H1 (cell line): ENCODE measurements at regions not wholly inside any gene's neighbourhood (a gene's known extent, or its start where the extent isn't known, plus 50 kb on each side); places are given as distances from the start of the nearest gene placed in this dataset.
A peak's percentile ranks its signal among the peaks of the same experiment; 100 is the strongest.

Source experiments
- CTCF ChIA-PET: fragments of 300-600 bp; sonication (Branson Sonifier 250); formaldehyde crosslinking; loops from one replicate; lab custom pipeline; 2021; ENCODE audit not compliant: partially characterized antibody; lab: Charles Lee
- POLR2A ChIA-PET: fragments of 300-600 bp; sonication (Branson Sonifier 250); formaldehyde crosslinking; loops from one replicate; lab custom pipeline; 2021; ENCODE audit warnings: inconsistent platforms; ENCODE audit not compliant: partially characterized antibody; lab: Charles Lee
- DNase-seq, 2 experiments: peaks; one replicate each; pipeline versions ENCODE4 v3.0.0 to v3.0.0-alpha.2; 2010 to 2022; ENCODE audit warnings: low spot score in 2 of 2, low read depth in 1 of 2, mixed read lengths in 1 of 2
- FAIRE-seq: peaks from 2 replicates; lab custom pipeline; 2011; peaks lifted over from hg19 to GRCh38; lab: Jason Lieb, UNC
- H2AFZ ChIP-seq: 2 replicates; pipeline ENCODE4 v1.8.1; 2012; ENCODE audit warnings: low read length, inconsistent platforms
- H2AK5ac ChIP-seq: 2 replicates; pipeline ENCODE4 v1.6.1; 2013; ENCODE audit warnings: low read depth, low read length
- H2BK120ac ChIP-seq: replicated peaks from 2 replicates; pipeline ENCODE3; 2013; ENCODE audit warnings: low read depth, low read length, inconsistent platforms
- H2BK12ac ChIP-seq: 2 replicates; pipeline ENCODE4 v1.6.1; 2013; ENCODE audit warnings: low read depth, low read length
- H2BK15ac ChIP-seq: 2 replicates; pipeline ENCODE4 v1.6.1; 2013; ENCODE audit warnings: low read length
- H2BK20ac ChIP-seq: 2 replicates; pipeline ENCODE4 v1.6.1; 2013; ENCODE audit warnings: low read length
- H2BK5ac ChIP-seq: 2 replicates; pipeline ENCODE4 v1.6.1; 2013; ENCODE audit warnings: low read depth, low read length
- H3K14ac ChIP-seq: 2 replicates; pipeline ENCODE4 v1.6.1; 2013; ENCODE audit warnings: inconsistent platforms; ENCODE audit not compliant: insufficient read length
- H3K18ac ChIP-seq: 2 replicates; pipeline ENCODE4 v1.6.1; 2013; ENCODE audit warnings: low read length; ENCODE audit errors: extremely low read depth
- H3K23ac ChIP-seq: 2 replicates; pipeline ENCODE4 v1.6.1; 2013; ENCODE audit warnings: inconsistent platforms; ENCODE audit not compliant: insufficient read length
- H3K23me2 ChIP-seq: 2 replicates; pipeline ENCODE4 v1.6.1; 2013; ENCODE audit warnings: low read depth, low read length
- H3K27ac ChIP-seq: 2 replicates; pipeline ENCODE4 v1.6.1; 2011; ENCODE audit warnings: low read depth, low read length, inconsistent platforms
- H3K27me3 ChIP-seq, 4 experiments: replicated peaks in 1 of 4; 1 replicate in 1 of 4; 2 replicates in 3 of 4; pipeline versions ENCODE4 v1.6.1 to v1.8.1; 2011 to 2013; ENCODE audit warnings: low read length in 3 of 4, mild to moderate bottlenecking in 3 of 4, inconsistent platforms in 2 of 4, mixed read lengths in 2 of 4, moderate library complexity in 1 of 4; ENCODE audit not compliant: control insufficient read depth in 3 of 4, insufficient read depth in 3 of 4; ENCODE audit errors: extremely low read depth in 1 of 4
- H3K36me3 ChIP-seq, 4 experiments: 2 replicates each; pipeline versions ENCODE4 v1.6.1 to v1.8.1; 2011 to 2013; ENCODE audit warnings: mild to moderate bottlenecking in 4 of 4, low read length in 3 of 4, moderate library complexity in 2 of 4, control low read depth in 1 of 4, inconsistent platforms in 1 of 4; ENCODE audit not compliant: insufficient read depth in 4 of 4, control insufficient read depth in 2 of 4
- H3K4ac ChIP-seq: replicated peaks from 2 replicates; pipeline ENCODE3; 2013; ENCODE audit warnings: low read length, low read depth, mixed read lengths, inconsistent platforms; ENCODE audit not compliant: insufficient read length
- H3K4me1 ChIP-seq, 4 experiments: replicated peaks in 1 of 4; 1 replicate in 1 of 4; 2 replicates in 3 of 4; pipeline versions ENCODE4 v1.6.1 to v1.8.1; 2011 to 2013; ENCODE audit warnings: low read length in 3 of 4, inconsistent platforms in 2 of 4, mixed read lengths in 1 of 4; ENCODE audit not compliant: insufficient read depth in 4 of 4, control insufficient read depth in 3 of 4
- H3K4me2 ChIP-seq, 2 experiments: 2 replicates each; pipeline versions ENCODE4 v1.6.1 to v1.8.1; 2011 to 2013; ENCODE audit warnings: low read depth in 2 of 2, low read length in 2 of 2, control low read depth in 1 of 2, inconsistent platforms in 1 of 2, mild to moderate bottlenecking in 1 of 2; ENCODE audit not compliant: insufficient read depth in 1 of 2
- H3K4me3 ChIP-seq, 4 experiments: fragments of 200-600, 300-600 bp in 1 of 4; sonication (generic), shearing (Covaris generic), sonication (Bioruptor Twin) in 1 of 4; 2 replicates each; pipeline versions ENCODE4 v1.5.1 to v1.8.1; 2011 to 2016; ENCODE audit warnings: low read length in 4 of 4, low read depth in 3 of 4, control low read depth in 2 of 4, inconsistent platforms in 2 of 4, mild to moderate bottlenecking in 2 of 4, mixed read lengths in 1 of 4, moderate library complexity in 1 of 4; ENCODE audit not compliant: insufficient read depth in 2 of 4; ENCODE audit errors: extremely low read depth in 1 of 4
- H3K56ac ChIP-seq: replicated peaks from 2 replicates; pipeline ENCODE3; 2013; ENCODE audit warnings: low read depth, mild to moderate bottlenecking, mixed read lengths, low read length, inconsistent platforms; ENCODE audit not compliant: insufficient read length
- H3K79me1 ChIP-seq: 2 replicates; pipeline ENCODE4 v1.6.1; 2013; ENCODE audit warnings: low read depth, low read length, control low read depth
- H3K79me2 ChIP-seq, 2 experiments: 2 replicates each; pipeline versions ENCODE4 v1.6.1 to v1.8.1; 2012 to 2013; ENCODE audit warnings: low read length in 2 of 2, mild to moderate bottlenecking in 2 of 2, inconsistent platforms in 1 of 2; ENCODE audit not compliant: insufficient read depth in 2 of 2, control insufficient read depth in 1 of 2
- H3K9ac ChIP-seq, 4 experiments: replicated peaks in 1 of 4; 1 replicate in 1 of 4; 2 replicates in 3 of 4; pipeline versions ENCODE4 v1.6.1 to v1.8.1; 2011 to 2013; ENCODE audit warnings: low read depth in 3 of 4, low read length in 3 of 4, control low read depth in 2 of 4, mild to moderate bottlenecking in 2 of 4, moderate library complexity in 2 of 4, inconsistent platforms in 1 of 4; ENCODE audit errors: extremely low read depth in 1 of 4
- H3K9me3 ChIP-seq, 2 experiments: 2 replicates each; pipeline versions ENCODE4 v1.6.1 to v1.8.1; 2012 to 2013; ENCODE audit warnings: mild to moderate bottlenecking in 2 of 2, moderate library complexity in 2 of 2, control low read depth in 1 of 2, inconsistent platforms in 1 of 2, low read depth in 1 of 2, low read length in 1 of 2, mixed read lengths in 1 of 2; ENCODE audit not compliant: insufficient read depth in 2 of 2
- H4K20me1 ChIP-seq, 2 experiments: replicated peaks in 1 of 2; 2 replicates each; pipeline versions ENCODE3 to v1.8.1; 2011 to 2013; ENCODE audit warnings: inconsistent platforms in 2 of 2, low read length in 2 of 2, mild to moderate bottlenecking in 1 of 2; ENCODE audit not compliant: insufficient read depth in 2 of 2, control insufficient read depth in 1 of 2
- H4K5ac ChIP-seq: 2 replicates; pipeline ENCODE4 v1.6.1; 2013; ENCODE audit warnings: low read length, low read depth, mixed read lengths, inconsistent platforms; ENCODE audit not compliant: insufficient read length
- H4K8ac ChIP-seq: 2 replicates; pipeline ENCODE4 v1.8.0; 2013; ENCODE audit warnings: mild to moderate bottlenecking, moderate library complexity, low read length, inconsistent platforms; ENCODE audit not compliant: insufficient read depth; ENCODE audit errors: extremely low read depth
- H4K91ac ChIP-seq: replicated peaks from 2 replicates; pipeline ENCODE3; 2013; ENCODE audit warnings: low read length, mixed read lengths, inconsistent platforms; ENCODE audit not compliant: insufficient read length
- KDM1A ChIP-seq: fragments of 200-600, 300-600 bp; sonication (generic); IDR thresholded peaks from 2 replicates; pipeline ENCODE4 v1.7.1; 2016; ENCODE audit warnings: mild to moderate bottlenecking, low read length, borderline replicate concordance
- POLR2AphosphoS5 ChIP-seq: IDR thresholded peaks from 2 replicates; pipeline ENCODE4 v1.6.1; 2011; ENCODE audit warnings: low read depth, low read length
- RNF2 ChIP-seq: fragments of 200-900, 300-1000 bp; sonication (generic); IDR thresholded peaks from 2 replicates; pipeline ENCODE4 v1.7.1; 2016; ENCODE audit warnings: borderline replicate concordance, low read depth, mild to moderate bottlenecking, antibody characterized with exemption, low read length; ENCODE audit not compliant: poor library complexity, severe bottlenecking; ENCODE audit errors: missing control alignments
- WGBS, 2 experiments: shearing (Covaris generic) in 1 of 2; methylation state at CpG; one replicate each; pipeline versions ENCODE4 v1.1.6 to v1.1.7; 2013 to 2015; ENCODE audit warnings: low lambda C conversion rate in 2 of 2, mixed read lengths in 2 of 2, inconsistent platforms in 1 of 2, low coverage in 1 of 2, missing lambda C conversion rate in 1 of 2; ENCODE audit not compliant: insufficient replicate concordance in 2 of 2, insufficient coverage in 1 of 2, insufficient read length in 1 of 2; ENCODE audit errors: extremely low coverage in 1 of 2, missing lambda C conversion rate in 1 of 2; 5-methylcytosine and 5-hydroxymethylcytosine counted together

GRCh38 chr12:24711056-24712008 is 237.6 kb downstream of the BCAT1 start:
- Histone ChIP-seq H3K14ac (no peak overlapping the region), H2AFZ (no peak overlapping the region), H3K4me2 (no peak overlapping the region), H3K9me3 (no peaks in the 10 kb centered on the region), H2BK15ac (no peak overlapping the region), H3K23me2 (no peaks in the 10 kb centered on the region; the same call in 1 of the 2 replicates), H3K4me3 (no peak overlapping the region), H2BK12ac (no peak overlapping the region), H3K56ac (no peak overlapping the region), H4K8ac (no peak overlapping the region), H3K4ac (no peak overlapping the region), H2BK5ac (no peak overlapping the region), H2AK5ac (no peak overlapping the region), H4K5ac (no peak overlapping the region), H3K36me3 (no peaks in the 10 kb centered on the region), H3K23ac (no peak overlapping the region), H4K91ac (no peak overlapping the region), H3K27me3 (no peaks in the 10 kb centered on the region), H4K20me1 (no peaks in the 10 kb centered on the region), H2BK120ac (no peak overlapping the region), H3K18ac (no peak overlapping the region), H2BK20ac (no peak overlapping the region), H3K79me1 (no peaks in the 10 kb centered on the region), H3K27ac (no peak overlapping the region), H3K79me2 (no peaks in the 10 kb centered on the region), H3K9ac (no peak overlapping the region), H3K4me1 (no peaks in the 10 kb centered on the region)
- WGBS, 2 experiments, result 94% methylated on average over 6 of the region's 6 CpGs; no CpG with 5 or more reads in 1 of the 2 experiments
- FAIRE-seq, result no peak
- CTCF ChIA-PET, result interaction anchor here (0.8 to 1.8 kb wide), 4 partner anchors 10 to 81 kb away, joined by 3 to 5 read pairs (median 4); no protein-coding TSS in a partner anchor
- POLR2A ChIA-PET, result no interaction called here
- DNase-seq, result no peak
- no peak for TF ChIP-seq POLR2AphosphoS5
- TF ChIP-seq RNF2, result no peak
- TF ChIP-seq KDM1A, result peak; percentile 53; the same call in 1 of the 2 replicates
